Inflammatory macrophage treated with lipopolysaccharide for 1 hour (primary cell): ENCODE measurements at regions not wholly inside any gene's neighbourhood (a gene's known extent, or its start where the extent isn't known, plus 50 kb on each side); places are given as distances from the start of the nearest gene placed in this dataset.
A peak's percentile ranks its signal among the peaks of the same experiment; 100 is the strongest.
"Not testable (repeated sequence)": the region's sequence is repeated elsewhere in the genome, so short reads cannot be mapped to it uniquely, and the experiment has no call there.

Experiments
- DNase-seq, 2 donors: peaks; one replicate each; pipeline ENCODE4 v3.0.0-alpha.2; 2020 to 2022

GRCh38 chr10:124323806-124324205 lies 94.9 kb downstream of the OAT start:
- DNase-seq = no peak

GRCh38 chr10:124323111-124323725 lies 95.5 kb downstream of the OAT start:
- DNase-seq = peak; percentile 65 to 86

- no peak for DNase-seq
Observed at GRCh38 chr10:124322191-124322980, 96.3 kb downstream of the OAT start.

- DNase-seq = no peak
Observed at GRCh38 chr10:124321433-124322089, 97.2 kb downstream of the OAT start.

- no peak for DNase-seq
Observed at GRCh38 chr10:124320778-124321432, 97.8 kb downstream of the OAT start.

- no peak for DNase-seq
Observed at GRCh38 chr10:124319926-124320391, 98.8 kb downstream of the OAT start.

GRCh38 chr10:124319520-124319919 lies 99.2 kb downstream of the OAT start:
- not testable (repeated sequence) for DNase-seq

- no peak for DNase-seq
Observed at GRCh38 chr10:124318811-124319210, 99.9 kb downstream of the OAT start.

- DNase-seq = no peak
Observed at GRCh38 chr10:124318076-124318475, 100.6 kb downstream of the OAT start.

GRCh38 chr10:124316326-124316725 lies 102.4 kb downstream of the OAT start:
- DNase-seq = no peak

GRCh38 chr10:124315591-124316270 lies 103.0 kb downstream of the OAT start:
- DNase-seq = peak; percentile 83 to 95

- no peak for DNase-seq
Observed at GRCh38 chr10:124313374-124313773, 105.3 kb downstream of the OAT start.

GRCh38 chr10:124308811-124309210 lies 109.9 kb downstream of the OAT start:
- DNase-seq = no peak

GRCh38 chr10:124308056-124308645 lies 110.6 kb downstream of the OAT start:
- no peak for DNase-seq

GRCh38 chr10:124307591-124307990 lies 111.1 kb downstream of the OAT start:
- DNase-seq = no peak

- peak; percentile 81 to 93 for DNase-seq
Observed at GRCh38 chr10:124306922-124307371, 111.8 kb downstream of the OAT start.

- DNase-seq = no peak
Observed at GRCh38 chr10:124306520-124306919, 112.2 kb downstream of the OAT start.

- DNase-seq = no peak
Observed at GRCh38 chr10:124305984-124306383, 112.7 kb downstream of the OAT start.

GRCh38 chr10:124305131-124305530 lies 113.6 kb downstream of the OAT start:
- no peak for DNase-seq

GRCh38 chr10:124303662-124304418 lies 114.9 kb downstream of the OAT start:
- no peak for DNase-seq

GRCh38 chr10:124302951-124303505 lies 115.7 kb downstream of the OAT start:
- DNase-seq = no peak
